HL-60 (cell line): ENCODE measurements at regions not wholly inside any gene's neighbourhood (a gene's known extent, or its start where the extent isn't known, plus 50 kb on each side); places are given as distances from the start of the nearest gene placed in this dataset.

Experiments
- POLR2AphosphoS5 ChIP-seq: IDR thresholded peaks from 2 replicates; pipeline ENCODE4 v1.6.1; 2012; ENCODE audit warnings: low read depth
- REST ChIP-seq: IDR thresholded peaks from 2 replicates; pipeline ENCODE4 v1.6.1; 2012; ENCODE audit warnings: low read depth; ENCODE audit not compliant: insufficient replicate concordance
- SPI1 ChIP-seq: IDR thresholded peaks from 2 replicates; pipeline ENCODE4 v1.6.1; 2012; ENCODE audit warnings: low read depth, mild to moderate bottlenecking, borderline replicate concordance
- TF ChIP-seq, protein P1 (sequence below): IDR thresholded peaks from one replicate; pipeline ENCODE4 v1.5.1; 2011; ENCODE audit warnings: low read length, control low read depth, inconsistent platforms; ENCODE audit not compliant: insufficient read depth

- TF ChIP-seq, protein P1, sequence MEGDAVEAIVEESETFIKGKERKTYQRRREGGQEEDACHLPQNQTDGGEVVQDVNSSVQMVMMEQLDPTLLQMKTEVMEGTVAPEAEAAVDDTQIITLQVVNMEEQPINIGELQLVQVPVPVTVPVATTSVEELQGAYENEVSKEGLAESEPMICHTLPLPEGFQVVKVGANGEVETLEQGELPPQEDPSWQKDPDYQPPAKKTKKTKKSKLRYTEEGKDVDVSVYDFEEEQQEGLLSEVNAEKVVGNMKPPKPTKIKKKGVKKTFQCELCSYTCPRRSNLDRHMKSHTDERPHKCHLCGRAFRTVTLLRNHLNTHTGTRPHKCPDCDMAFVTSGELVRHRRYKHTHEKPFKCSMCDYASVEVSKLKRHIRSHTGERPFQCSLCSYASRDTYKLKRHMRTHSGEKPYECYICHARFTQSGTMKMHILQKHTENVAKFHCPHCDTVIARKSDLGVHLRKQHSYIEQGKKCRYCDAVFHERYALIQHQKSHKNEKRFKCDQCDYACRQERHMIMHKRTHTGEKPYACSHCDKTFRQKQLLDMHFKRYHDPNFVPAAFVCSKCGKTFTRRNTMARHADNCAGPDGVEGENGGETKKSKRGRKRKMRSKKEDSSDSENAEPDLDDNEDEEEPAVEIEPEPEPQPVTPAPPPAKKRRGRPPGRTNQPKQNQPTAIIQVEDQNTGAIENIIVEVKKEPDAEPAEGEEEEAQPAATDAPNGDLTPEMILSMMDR, result no peak
- no peak for TF ChIP-seq POLR2AphosphoS5
- TF ChIP-seq REST, result no peak
- TF ChIP-seq SPI1, result no peak
These were observed 64.8 kb upstream of the PLCXD3 start for GRCh38 chr5:41575110-41575779.
